Uterus (tissue), 3 donors: ENCODE measurements at regions not wholly inside any gene's neighbourhood (a gene's known extent, or its start where the extent isn't known, plus 50 kb on each side); places are given as distances from the start of the nearest gene placed in this dataset.
"Not testable (repeated sequence)": the region's sequence is repeated elsewhere in the genome, so short reads cannot be mapped to it uniquely, and the experiment has no call there.

Experiments used
- DNase-seq, 2 donors: peaks; one replicate each; pipeline ENCODE4 v3.0.0-alpha.2; 2019 to 2020
- H3K27ac ChIP-seq, 2 donors: fragments of 200-600 bp; sonication (generic); 1 replicate in 1 of 2; 2 replicates in 1 of 2; pipeline ENCODE4 v1.5.1; 2016 to 2018
- H3K27me3 ChIP-seq, 2 donors: fragments of 200-600 bp; sonication (generic); one replicate each; pipeline ENCODE4 v1.5.1; 2018 to 2019; ENCODE audit warnings: control low read depth in 1 of 2
- H3K36me3 ChIP-seq, 2 donors: fragments of 200-600 bp; sonication (generic); one replicate each; pipeline ENCODE4 v1.5.1; 2019; ENCODE audit warnings: control low read depth in 1 of 2
- H3K4me1 ChIP-seq, 2 donors: fragments of 200-600 bp; sonication (generic); one replicate each; pipeline ENCODE4 v1.5.1; 2018 to 2019; ENCODE audit warnings: control low read depth in 1 of 2
- H3K4me3 ChIP-seq, 2 donors: fragments of 200-600 bp; sonication (generic); 1 replicate in 1 of 2; 2 replicates in 1 of 2; pipeline ENCODE4 v1.5.1; 2018 to 2019; ENCODE audit warnings: mild to moderate bottlenecking in 1 of 2
- H3K9me3 ChIP-seq, 2 donors: fragments of 200-600 bp; sonication (generic); one replicate each; pipeline ENCODE4 v1.5.1; 2019; ENCODE audit warnings: control low read depth in 1 of 2
- POLR2A ChIP-seq, 2 donors: fragments of 450-650 bp; IDR thresholded peaks; one replicate each; pipeline ENCODE4 v1.6.1; 2016; ENCODE audit warnings: antibody characterized with exemption in 2 of 2, mild to moderate bottlenecking in 1 of 2, moderate library complexity in 1 of 2
- intact Hi-C: fragments of 100-400 bp; cut with DNase I; formaldehyde crosslinking; loops from one replicate; pipeline ENCODE4 v1.15.1; 2023; ENCODE audit warnings: low total_unique reads
- TF ChIP-seq, protein P1 (sequence below), 4 experiments: fragments of 200-600 bp in 2 of 4; fragments of 450-650 bp in 2 of 4; sonication (generic) in 2 of 4; IDR thresholded peaks; one replicate each; pipeline ENCODE4 v1.5.1; 2016 to 2019; ENCODE audit warnings: antibody characterized with exemption in 4 of 4, mild to moderate bottlenecking in 2 of 4, moderate library complexity in 1 of 4
- donor health status: DM: yes; HTN: yes; CAD: no.

DNA sequence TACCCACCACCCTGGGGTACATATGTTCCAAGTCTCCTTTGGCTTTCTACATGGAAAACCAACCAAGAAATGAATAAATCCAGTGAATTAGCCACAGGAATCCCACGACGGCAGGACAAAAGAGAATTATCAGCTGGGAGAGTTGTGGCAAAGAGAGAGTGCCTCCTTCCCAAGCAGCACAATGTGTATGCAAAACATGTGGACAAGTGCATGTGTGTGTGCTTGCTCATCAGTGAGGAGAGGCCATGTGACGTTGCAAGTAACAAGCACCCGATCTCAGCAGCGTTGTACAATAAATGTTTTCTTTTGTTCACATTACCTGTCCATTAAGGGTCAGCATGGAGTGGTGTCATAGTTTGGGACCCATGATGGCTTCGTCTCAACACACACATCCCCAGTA is 50.0 kb upstream of the EMX2 start:
- no peaks in the 10 kb centered on the region for H3K27me3 ChIP-seq
- intact Hi-C loops: no loop called here
- H3K9me3 ChIP-seq: no peaks in the 10 kb centered on the region

DNA sequence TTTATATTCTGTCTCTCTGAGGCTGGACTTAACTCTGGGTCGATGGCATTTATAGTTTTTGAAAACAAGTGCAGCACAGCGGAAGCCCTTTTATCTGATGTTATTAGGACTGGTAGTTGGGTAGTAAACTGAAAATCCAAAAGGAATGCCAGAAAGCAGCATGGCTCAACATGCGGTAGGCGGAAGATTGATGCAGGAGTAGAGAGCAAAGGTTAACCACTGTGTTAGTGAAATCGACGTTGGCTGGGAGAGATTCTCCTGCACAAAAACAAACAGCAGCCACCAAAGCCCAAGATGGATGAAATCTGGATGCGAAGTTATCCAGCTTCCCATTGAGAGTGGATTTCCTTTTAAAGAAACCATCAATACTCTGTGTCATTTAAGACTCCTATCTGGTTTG is 54.5 kb upstream of the EMX2 start:
- DNase-seq: no peak
- Histone ChIP-seq H3K36me3 (no peaks in the 10 kb centered on the region), H3K27me3 (no peaks in the 10 kb centered on the region), H3K4me3 (no peak overlapping the region), H3K9me3 (no peaks in the 10 kb centered on the region), H3K4me1 (no peaks in the 10 kb centered on the region), H3K27ac (no peak overlapping the region)
- TF ChIP-seq POLR2A (IDR thresholded peaks at IDR 0.05): no peak
- TF ChIP-seq, protein P1, sequence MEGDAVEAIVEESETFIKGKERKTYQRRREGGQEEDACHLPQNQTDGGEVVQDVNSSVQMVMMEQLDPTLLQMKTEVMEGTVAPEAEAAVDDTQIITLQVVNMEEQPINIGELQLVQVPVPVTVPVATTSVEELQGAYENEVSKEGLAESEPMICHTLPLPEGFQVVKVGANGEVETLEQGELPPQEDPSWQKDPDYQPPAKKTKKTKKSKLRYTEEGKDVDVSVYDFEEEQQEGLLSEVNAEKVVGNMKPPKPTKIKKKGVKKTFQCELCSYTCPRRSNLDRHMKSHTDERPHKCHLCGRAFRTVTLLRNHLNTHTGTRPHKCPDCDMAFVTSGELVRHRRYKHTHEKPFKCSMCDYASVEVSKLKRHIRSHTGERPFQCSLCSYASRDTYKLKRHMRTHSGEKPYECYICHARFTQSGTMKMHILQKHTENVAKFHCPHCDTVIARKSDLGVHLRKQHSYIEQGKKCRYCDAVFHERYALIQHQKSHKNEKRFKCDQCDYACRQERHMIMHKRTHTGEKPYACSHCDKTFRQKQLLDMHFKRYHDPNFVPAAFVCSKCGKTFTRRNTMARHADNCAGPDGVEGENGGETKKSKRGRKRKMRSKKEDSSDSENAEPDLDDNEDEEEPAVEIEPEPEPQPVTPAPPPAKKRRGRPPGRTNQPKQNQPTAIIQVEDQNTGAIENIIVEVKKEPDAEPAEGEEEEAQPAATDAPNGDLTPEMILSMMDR (IDR thresholded peaks at IDR 0.05): no peak
- intact Hi-C loops: no loop called here

More for the DNA sequence above, 50.0 kb upstream of the EMX2 start:
- no peak overlapping the region for H3K4me3 ChIP-seq
- H3K27ac ChIP-seq: no peak overlapping the region
- TF ChIP-seq, protein P1 (IDR thresholded peaks at IDR 0.05): no peak
- no peak for TF ChIP-seq POLR2A (IDR thresholded peaks at IDR 0.05)
- no peaks in the 10 kb centered on the region for H3K36me3 ChIP-seq
- no peak for DNase-seq
- H3K4me1 ChIP-seq: no peaks in the 10 kb centered on the region

GRCh38 chr10:117486606-117487005 is 55.9 kb upstream of the EMX2 start:
- Histone ChIP-seq H3K27me3 (no peaks in the 10 kb centered on the region), H3K4me3 (no peak overlapping the region), H3K36me3 (no peaks in the 10 kb centered on the region), H3K27ac (no peak overlapping the region), H3K4me1 (no peaks in the 10 kb centered on the region), H3K9me3 (no peaks in the 10 kb centered on the region)
- no peak for TF ChIP-seq POLR2A (IDR thresholded peaks at IDR 0.05)
- TF ChIP-seq, protein P1 (IDR thresholded peaks at IDR 0.05): no peak
- intact Hi-C loops: no loop called here
- no peak for DNase-seq

DNA sequence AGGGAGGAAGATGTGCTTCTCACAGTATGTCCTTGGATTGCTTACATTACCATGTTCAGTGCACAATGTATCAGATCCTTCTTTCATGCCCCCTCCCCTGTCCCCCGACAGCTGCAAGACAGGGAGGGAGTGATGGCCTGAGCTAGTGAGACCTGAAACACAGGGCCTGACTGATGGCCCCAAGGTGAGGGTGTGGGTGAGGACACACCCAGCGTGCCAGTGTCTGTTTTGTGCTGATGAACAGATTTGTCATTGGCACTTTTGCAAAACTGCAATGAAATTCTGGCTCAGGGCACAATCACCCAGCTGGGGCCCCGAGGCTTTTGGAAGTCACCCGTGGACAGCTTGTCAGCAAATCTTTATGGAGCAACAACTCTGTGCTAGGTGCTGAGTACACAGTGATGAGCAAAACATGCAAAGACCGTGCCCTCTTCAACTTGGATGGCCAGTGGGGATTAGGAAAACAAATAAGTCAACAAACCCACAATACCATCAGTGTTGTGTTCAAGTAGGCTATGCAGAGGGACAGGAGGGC is 59.4 kb upstream of the EMX2 start:
- no peaks in the 10 kb centered on the region for H3K36me3 ChIP-seq
- no peak for DNase-seq
- H3K27ac ChIP-seq: no peak overlapping the region
- no peak overlapping the region for H3K4me3 ChIP-seq
- TF ChIP-seq, protein P1 (IDR thresholded peaks at IDR 0.05): no peak
- no peak for TF ChIP-seq POLR2A (IDR thresholded peaks at IDR 0.05)
- intact Hi-C loops: no loop called here
- no peaks in the 10 kb centered on the region for H3K27me3 ChIP-seq
- no peaks in the 10 kb centered on the region for H3K9me3 ChIP-seq
- no peaks in the 10 kb centered on the region for H3K4me1 ChIP-seq

- H3K27me3 ChIP-seq, H3K4me1 ChIP-seq, DNase-seq, H3K9me3 ChIP-seq, H3K36me3 ChIP-seq, H3K4me3 ChIP-seq, intact Hi-C loops, H3K27ac ChIP-seq: not testable (repeated sequence)
Observed at GRCh38 chr10:117481011-117481410, 61.5 kb upstream of the EMX2 start.

DNA sequence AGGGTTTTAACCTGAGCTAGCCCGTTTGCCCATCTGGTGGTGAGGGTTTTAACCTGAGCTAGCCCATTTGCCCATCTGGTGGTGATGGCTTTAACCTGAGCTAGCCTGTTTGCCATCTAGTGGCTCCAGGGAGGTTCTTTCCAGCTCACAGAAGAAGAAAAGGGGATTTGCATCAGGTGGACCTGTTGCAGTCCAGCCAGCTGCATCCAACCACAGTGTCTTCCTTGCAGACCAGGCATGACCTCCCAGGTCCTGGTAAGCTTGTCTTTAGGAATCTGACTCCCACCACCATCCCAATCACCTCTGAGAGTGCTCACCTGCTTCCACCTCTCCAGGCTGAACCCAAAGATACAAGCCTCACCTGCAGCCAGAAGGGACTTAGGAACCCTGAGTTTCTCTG is 62.4 kb upstream of the EMX2 start:
- Histone ChIP-seq H3K4me1 (peaks cover 0 to 9% of the 10 kb centered on the region in 2 donors), H3K36me3 (no peaks in the 10 kb centered on the region), H3K9me3 (no peaks in the 10 kb centered on the region), H3K4me3 (no peak overlapping the region), H3K27ac (no peak overlapping the region), H3K27me3 (no peaks in the 10 kb centered on the region)
- intact Hi-C loops: no loop called here
- no peak for DNase-seq
- TF ChIP-seq, protein P1 (IDR thresholded peaks at IDR 0.05): no peak
- TF ChIP-seq POLR2A (IDR thresholded peaks at IDR 0.05): no peak
